Trophoblast cell (in vitro differentiated cells and primary cell): ENCODE measurements at regions not wholly inside any gene's neighbourhood (a gene's known extent, or its start where the extent isn't known, plus 50 kb on each side); places are given as distances from the start of the nearest gene placed in this dataset.

Source experiments
- DNase-seq, 2 donors: peaks; one replicate each; pipeline ENCODE4 v3.0.0-alpha.2; 2016
- H2AFZ ChIP-seq: 2 replicates; pipeline ENCODE4 v1.6.1; 2013; ENCODE audit warnings: low read length, moderate library complexity, mild to moderate bottlenecking; ENCODE audit not compliant: insufficient read depth, poor library complexity
- H2AK5ac ChIP-seq: 2 replicates; pipeline ENCODE4 v1.6.1; 2013; ENCODE audit warnings: mild to moderate bottlenecking, low read length
- H2BK120ac ChIP-seq: 2 replicates; pipeline ENCODE4 v1.6.1; 2013; ENCODE audit warnings: low read length, mild to moderate bottlenecking, moderate library complexity; ENCODE audit not compliant: insufficient read depth, poor library complexity
- H2BK12ac ChIP-seq: 2 replicates; pipeline ENCODE4 v1.6.1; 2013; ENCODE audit warnings: mild to moderate bottlenecking, low read length, moderate library complexity
- H2BK5ac ChIP-seq: 2 replicates; pipeline ENCODE4 v1.6.1; 2013; ENCODE audit warnings: low read length, low read depth, moderate library complexity, mild to moderate bottlenecking; ENCODE audit not compliant: poor library complexity
- H3K14ac ChIP-seq: 2 replicates; pipeline ENCODE4 v1.6.1; 2013; ENCODE audit warnings: mild to moderate bottlenecking, low read length
- H3K18ac ChIP-seq: 2 replicates; pipeline ENCODE4 v1.6.1; 2013; ENCODE audit warnings: mild to moderate bottlenecking, low read length
- H3K23ac ChIP-seq: 2 replicates; pipeline ENCODE4 v1.6.1; 2013; ENCODE audit warnings: low read length
- H3K27ac ChIP-seq: 2 replicates; pipeline ENCODE4 v1.5.1; 2013; ENCODE audit warnings: low read depth, mild to moderate bottlenecking, inconsistent platforms, low read length, moderate library complexity
- H3K27me3 ChIP-seq: 2 replicates; pipeline ENCODE4 v1.6.1; 2013; ENCODE audit warnings: inconsistent platforms, mild to moderate bottlenecking, low read length, moderate library complexity; ENCODE audit not compliant: insufficient read depth
- H3K36me3 ChIP-seq, 2 experiments: 1 replicate in 1 of 2; 2 replicates in 1 of 2; pipeline ENCODE4 v1.6.1; 2013; ENCODE audit warnings: low read length in 2 of 2, mild to moderate bottlenecking in 2 of 2, moderate library complexity in 1 of 2; ENCODE audit not compliant: insufficient read depth in 2 of 2, control insufficient read depth in 1 of 2
- H3K4ac ChIP-seq: 2 replicates; pipeline ENCODE4 v1.6.1; 2013; ENCODE audit warnings: low read depth, mild to moderate bottlenecking, low read length, moderate library complexity
- H3K4me1 ChIP-seq, 2 experiments: 1 replicate in 1 of 2; 2 replicates in 1 of 2; pipeline ENCODE4 v1.6.1; 2013; ENCODE audit warnings: low read length in 2 of 2, mild to moderate bottlenecking in 2 of 2, moderate library complexity in 1 of 2; ENCODE audit not compliant: insufficient read depth in 2 of 2, control insufficient read depth in 1 of 2
- H3K4me2 ChIP-seq: 2 replicates; pipeline ENCODE4 v1.6.1; 2013; ENCODE audit warnings: inconsistent platforms, mild to moderate bottlenecking, low read length, moderate library complexity
- H3K4me3 ChIP-seq: 2 replicates; pipeline ENCODE4 v1.5.1; 2013; ENCODE audit warnings: mild to moderate bottlenecking, low read depth, low read length, inconsistent platforms
- H3K79me1 ChIP-seq: one replicate; pipeline ENCODE4 v1.6.1; 2013; ENCODE audit warnings: low read length
- H3K79me2 ChIP-seq: 2 replicates; pipeline ENCODE4 v1.6.1; 2013; ENCODE audit warnings: low read length, mild to moderate bottlenecking; ENCODE audit not compliant: control insufficient read depth, insufficient read depth, poor library complexity
- H3K9ac ChIP-seq: 2 replicates; pipeline ENCODE4 v1.6.1; 2013; ENCODE audit warnings: mild to moderate bottlenecking, low read length
- H3K9me3 ChIP-seq: 2 replicates; pipeline ENCODE4 v1.6.1; 2013; ENCODE audit warnings: low read depth, mild to moderate bottlenecking, control low read depth, inconsistent platforms, low read length; ENCODE audit not compliant: insufficient read depth
- H4K12ac ChIP-seq: 2 replicates; pipeline ENCODE4 v1.6.1; 2013; ENCODE audit warnings: low read depth, mild to moderate bottlenecking, low read length, moderate library complexity
- H4K8ac ChIP-seq: 2 replicates; pipeline ENCODE4 v1.6.1; 2013; ENCODE audit warnings: low read depth, mild to moderate bottlenecking, low read length, moderate library complexity
- H4K91ac ChIP-seq: one replicate; pipeline ENCODE4 v1.6.1; 2013; ENCODE audit warnings: low read depth, mild to moderate bottlenecking, low read length, moderate library complexity
- WGBS: extraction: QIAGEN DNeasy Blood & Tissue Kit; methylation state at CpG from one replicate; pipeline ENCODE4 v1.1.7; 2013; ENCODE audit warnings: missing lambda C conversion rate; ENCODE audit not compliant: insufficient read length, insufficient coverage; ENCODE audit errors: extremely low coverage; 5-methylcytosine and 5-hydroxymethylcytosine counted together

DNA sequence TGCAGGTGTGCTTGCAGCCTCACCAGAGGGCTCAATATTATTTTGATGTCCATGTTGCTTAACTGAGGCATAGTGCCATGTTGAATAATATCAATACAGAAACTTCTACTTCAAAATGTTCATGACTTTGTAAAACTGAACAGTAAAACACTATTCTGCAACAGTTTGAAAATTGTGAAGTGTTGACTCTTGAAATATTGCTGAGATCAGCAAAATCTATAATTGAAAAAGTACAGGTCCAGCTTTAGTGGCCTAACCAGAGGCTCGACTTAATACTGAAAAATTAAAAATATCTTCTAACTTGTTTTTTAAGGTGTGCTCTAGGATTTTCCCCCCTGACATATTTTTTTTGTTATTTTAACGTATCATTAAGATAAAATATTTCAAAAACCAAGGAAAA lies 1460.7 kb downstream of the EFNB2 start:
- no peak overlapping the region for H4K8ac ChIP-seq
- H2BK5ac ChIP-seq = no peak overlapping the region
- no peak overlapping the region for H4K91ac ChIP-seq
- H3K14ac ChIP-seq = no peak overlapping the region
- DNase-seq = no peak
- WGBS = no CpG with 5 or more reads among the region's 2 CpGs
- H2AK5ac ChIP-seq = no peak overlapping the region
- no peak overlapping the region for H2BK120ac ChIP-seq
- no peak overlapping the region for H3K4ac ChIP-seq
- no peaks in the 10 kb centered on the region for H3K36me3 ChIP-seq
- no peak overlapping the region for H2BK12ac ChIP-seq
- peaks cover 2% of the 10 kb centered on the region for H3K79me2 ChIP-seq
- no peak overlapping the region for H4K12ac ChIP-seq
- no peaks in the 10 kb centered on the region for H3K79me1 ChIP-seq
- H3K18ac ChIP-seq = no peak overlapping the region
- H3K9me3 ChIP-seq = no peaks in the 10 kb centered on the region
- H3K27ac ChIP-seq = no peak overlapping the region
- no peaks in the 10 kb centered on the region for H3K27me3 ChIP-seq
- H3K23ac ChIP-seq = no peak overlapping the region
- peaks cover 0 to 2% of the 10 kb centered on the region in 2 experiments for H3K4me1 ChIP-seq
- no peak overlapping the region for H3K4me3 ChIP-seq
- H3K9ac ChIP-seq = no peak overlapping the region
- no peak overlapping the region for H3K4me2 ChIP-seq
- no peak overlapping the region for H2AFZ ChIP-seq

DNA sequence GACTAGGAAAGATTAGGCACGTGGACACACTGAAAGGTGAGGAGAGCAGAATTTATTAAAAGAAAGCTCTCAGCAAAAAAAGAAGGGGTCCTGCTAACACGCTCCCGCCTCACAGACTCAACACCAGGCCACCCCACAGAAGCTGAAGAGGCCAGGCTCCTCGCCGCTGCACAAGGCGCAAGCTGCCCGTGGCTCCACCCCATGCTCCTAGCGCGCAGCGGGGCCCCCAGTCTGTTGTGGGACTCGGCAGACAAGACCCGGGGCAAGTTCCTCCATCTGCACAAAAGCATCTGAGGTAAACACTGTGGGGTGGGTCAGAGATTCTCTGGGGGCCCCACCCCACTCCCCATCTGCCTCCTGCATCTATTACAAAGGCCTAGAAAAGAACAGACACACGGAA lies 1462.4 kb downstream of the EFNB2 start:
- Histone ChIP-seq H3K79me2 (peaks cover 2% of the 10 kb centered on the region), H2BK5ac (no peak overlapping the region), H4K8ac (peak overlapping the region; percentile 69), H2BK120ac (peak overlapping the region; percentile 11), H2AK5ac (no peak overlapping the region), H3K27me3 (no peaks in the 10 kb centered on the region), H3K9me3 (no peaks in the 10 kb centered on the region), H3K4me1 (peaks cover 0 to 2% of the 10 kb centered on the region in 2 experiments), H3K4ac (no peak overlapping the region), H3K9ac (no peak overlapping the region), H4K12ac (no peak overlapping the region), H4K91ac (peak overlapping the region; percentile 18), H3K27ac (no peak overlapping the region), H2BK12ac (no peak overlapping the region), H3K4me3 (no peak overlapping the region), H3K23ac (no peak overlapping the region), H3K79me1 (no peaks in the 10 kb centered on the region), H3K14ac (peak overlapping the region; percentile 64), H3K36me3 (no peaks in the 10 kb centered on the region), H3K4me2 (no peak overlapping the region), H2AFZ (no peak overlapping the region), H3K18ac (no peak overlapping the region)
- no CpG with 5 or more reads among the region's 13 CpGs for WGBS
- DNase-seq = no peak

DNA sequence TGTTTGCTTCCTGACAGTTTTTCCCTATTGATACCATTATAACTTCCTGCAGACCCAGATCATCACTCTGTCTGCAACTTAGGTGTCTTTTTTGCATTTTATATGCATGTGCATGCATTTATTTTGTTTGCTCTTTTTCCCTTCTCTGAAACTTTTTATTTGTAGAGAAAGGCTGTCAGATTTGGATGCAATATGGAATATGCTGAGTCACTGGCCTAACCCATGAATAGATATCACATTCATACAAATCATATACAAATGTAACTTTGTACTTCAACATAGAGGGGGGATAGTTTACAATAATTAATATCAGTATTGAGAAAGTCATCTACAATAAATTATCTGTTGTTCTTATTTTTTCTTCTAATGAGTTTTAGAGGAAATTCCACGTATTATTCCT lies 1465.0 kb downstream of the EFNB2 start:
- Histone ChIP-seq H2AFZ (no peak overlapping the region), H3K4ac (no peak overlapping the region), H3K9ac (no peak overlapping the region)

GRCh38 chr13:105069106-105069505 lies 1466.4 kb downstream of the EFNB2 start:
- no peaks in the 10 kb centered on the region for H3K27me3 ChIP-seq
- no peak overlapping the region for H3K23ac ChIP-seq
- H4K8ac ChIP-seq = no peak overlapping the region
- peaks cover 2% of the 10 kb centered on the region for H3K79me2 ChIP-seq
- no peak overlapping the region for H4K91ac ChIP-seq
- H3K4me2 ChIP-seq = no peak overlapping the region
- no peaks in the 10 kb centered on the region for H3K9me3 ChIP-seq
- no peak overlapping the region for H4K12ac ChIP-seq
- H3K4me1 ChIP-seq = peaks cover 0 to 2% of the 10 kb centered on the region in 2 experiments
- H3K18ac ChIP-seq = no peak overlapping the region
- no peak for DNase-seq
- no peak overlapping the region for H3K14ac ChIP-seq
- peaks cover 0 to under 1% of the 10 kb centered on the region in 2 experiments for H3K36me3 ChIP-seq
- H2AFZ ChIP-seq = no peak overlapping the region
- no peak overlapping the region for H2AK5ac ChIP-seq
- H3K4me3 ChIP-seq = no peak overlapping the region
- H3K4ac ChIP-seq = no peak overlapping the region
- no peak overlapping the region for H3K27ac ChIP-seq
- H3K79me1 ChIP-seq = no peaks in the 10 kb centered on the region
- H2BK12ac ChIP-seq = no peak overlapping the region
- H3K9ac ChIP-seq = no peak overlapping the region
- H2BK120ac ChIP-seq = no peak overlapping the region
- H2BK5ac ChIP-seq = no peak overlapping the region

More for the DNA sequence above, 1465.0 kb downstream of the EFNB2 start:
- H4K8ac ChIP-seq = no peak overlapping the region
- H2BK5ac ChIP-seq = no peak overlapping the region
- H3K27me3 ChIP-seq = no peaks in the 10 kb centered on the region
- H4K12ac ChIP-seq = no peak overlapping the region
- H3K79me2 ChIP-seq = peaks cover 2% of the 10 kb centered on the region
- no peaks in the 10 kb centered on the region for H3K79me1 ChIP-seq
- H3K4me1 ChIP-seq = peaks cover 0 to 2% of the 10 kb centered on the region in 2 experiments
- H3K14ac ChIP-seq = no peak overlapping the region
- no peak overlapping the region for H3K27ac ChIP-seq
- H3K18ac ChIP-seq = no peak overlapping the region
- no peak overlapping the region for H3K4me2 ChIP-seq
- H2BK12ac ChIP-seq = no peak overlapping the region
- no peaks in the 10 kb centered on the region for H3K36me3 ChIP-seq
- no peak overlapping the region for H3K23ac ChIP-seq
- no peak overlapping the region for H3K4me3 ChIP-seq
- WGBS = no CpG with 5 or more reads among the region's 1 CpG
- DNase-seq = no peak
- no peaks in the 10 kb centered on the region for H3K9me3 ChIP-seq
- H2BK120ac ChIP-seq = no peak overlapping the region
- no peak overlapping the region for H2AK5ac ChIP-seq
- H4K91ac ChIP-seq = no peak overlapping the region
